ENCODE measurements at regions not wholly inside any gene's neighbourhood (a gene's known extent, or its start where the extent isn't known, plus 50 kb on each side); places are given as distances from the start of the nearest gene placed in this dataset.

GRCh38 chr5:28575368-28575767 lies 1537.0 kb upstream of the CDH9 start:
- no peak overlapping the region for H2BK20ac ChIP-seq (ENCODE audit: low read length)
- H2AK5ac ChIP-seq (ENCODE audit: low read depth, low read length), result no peak overlapping the region
- no peak overlapping the region for H4K8ac ChIP-seq (ENCODE audit: extremely low read depth, insufficient read depth, low read length)
- H3K23me2 ChIP-seq (ENCODE audit: low read depth, low read length), result no peaks in the 10 kb centered on the region
- H3K4me3 ChIP-seq (ENCODE audit: extremely low read depth in 1 of 4, insufficient read depth in 2 of 4, low read depth in 3 of 4, low read length in 4 of 4), result no peak overlapping the region
- no peak overlapping the region for H3K14ac ChIP-seq (ENCODE audit: insufficient read length)
- no peaks in the 10 kb centered on the region for H3K9me3 ChIP-seq (ENCODE audit: insufficient read depth in 2 of 2, low read depth in 1 of 2, low read length in 1 of 2)
- H3K79me1 ChIP-seq (ENCODE audit: low read depth, low read length), result no peaks in the 10 kb centered on the region
- no peak overlapping the region for H3K18ac ChIP-seq (ENCODE audit: extremely low read depth, low read length)
- DNase-seq (ENCODE audit: low read depth in 1 of 2, low spot score in 2 of 2) (no peak), FAIRE-seq (no peak)
- 96% methylated on average over 7 of the region's 7 CpGs; no CpG with 5 or more reads in 1 of the 2 experiments for WGBS, 2 experiments (ENCODE audit: extremely low coverage in 1 of 2, insufficient coverage in 1 of 2, insufficient read length in 1 of 2, insufficient replicate concordance in 2 of 2, low coverage in 1 of 2, low lambda C conversion rate in 2 of 2, missing lambda C conversion rate in 1 of 2)
- H4K20me1 ChIP-seq (replicated peaks in 1 of 2; ENCODE audit: control insufficient read depth in 1 of 2, insufficient read depth in 2 of 2, low read length in 2 of 2), result no peaks in the 10 kb centered on the region
- no peak overlapping the region for H2BK5ac ChIP-seq (ENCODE audit: low read depth, low read length)
- H4K5ac ChIP-seq (ENCODE audit: insufficient read length, low read depth, low read length), result no peak overlapping the region
- no peaks in the 10 kb centered on the region for H3K27me3 ChIP-seq (replicated peaks in 1 of 4; ENCODE audit: control insufficient read depth in 3 of 4, extremely low read depth in 1 of 4, insufficient read depth in 3 of 4, low read length in 3 of 4)
- POLR2A ChIA-PET (ENCODE audit: partially characterized antibody), result interaction anchor here (0.9 kb wide), 1 partner anchor 11 kb away, joined by 3 read pairs; no protein-coding TSS in a partner anchor
- H3K79me2 ChIP-seq (ENCODE audit: control insufficient read depth in 1 of 2, insufficient read depth in 2 of 2, low read length in 2 of 2), result no peaks in the 10 kb centered on the region
- H3K23ac ChIP-seq (ENCODE audit: insufficient read length), result no peak overlapping the region
- no peak overlapping the region for H3K9ac ChIP-seq (replicated peaks in 1 of 4; ENCODE audit: extremely low read depth in 1 of 4, low read depth in 3 of 4, low read length in 3 of 4)
- no peak overlapping the region for H4K91ac ChIP-seq (replicated peaks; ENCODE audit: insufficient read length, low read length)
- no peaks in the 10 kb centered on the region for H3K36me3 ChIP-seq (ENCODE audit: control insufficient read depth in 2 of 4, insufficient read depth in 4 of 4, low read length in 3 of 4)
- no peak overlapping the region for H2AFZ ChIP-seq (ENCODE audit: low read length)
- H2BK15ac ChIP-seq (ENCODE audit: low read length), result no peak overlapping the region
- H2BK12ac ChIP-seq (ENCODE audit: low read depth, low read length), result no peak overlapping the region
- no peak overlapping the region for H3K4me2 ChIP-seq (ENCODE audit: insufficient read depth in 1 of 2, low read depth in 2 of 2, low read length in 2 of 2)
- H3K4ac ChIP-seq (replicated peaks; ENCODE audit: insufficient read length, low read depth, low read length), result no peak overlapping the region
- no peak overlapping the region for H3K27ac ChIP-seq (ENCODE audit: low read depth, low read length)
- no peak overlapping the region for H3K56ac ChIP-seq (replicated peaks; ENCODE audit: insufficient read length, low read depth, low read length)
- no peak overlapping the region for H2BK120ac ChIP-seq (replicated peaks; ENCODE audit: low read depth, low read length)
- CTCF ChIA-PET (ENCODE audit: partially characterized antibody), result interaction anchor here (0.6 to 3.7 kb wide), 19 partner anchors 9 to 391 kb away, joined by 3 to 22 read pairs (median 4); no protein-coding TSS in a partner anchor
- H3K4me1 ChIP-seq (replicated peaks in 1 of 4; ENCODE audit: control insufficient read depth in 3 of 4, insufficient read depth in 4 of 4, low read length in 3 of 4), result no peaks in the 10 kb centered on the region
- no peak for TF ChIP-seq SRF (IDR thresholded peaks at IDR 0.05; ENCODE audit: low read depth, low read length)
- TF ChIP-seq CHD2 (IDR thresholded peaks at IDR 0.05; ENCODE audit: low read length), result no peak
- no peak for TF ChIP-seq CTBP2 (IDR thresholded peaks at IDR 0.05; ENCODE audit: borderline replicate concordance, insufficient read depth, insufficient read length, low read length)
- no peak for TF ChIP-seq KDM1A (IDR thresholded peaks at IDR 0.05; ENCODE audit: borderline replicate concordance, low read length)
- no peak for TF ChIP-seq TAF1 (IDR thresholded peaks at IDR 0.05; ENCODE audit: low read depth, low read length)
- TF ChIP-seq PHF8 (conservative IDR thresholded peaks at IDR 0.05; ENCODE audit: low read depth, low read length), result no peak
- TF ChIP-seq FOSL1 (IDR thresholded peaks at IDR 0.05; ENCODE audit: insufficient read depth, low read depth, low read length), result no peak
- TF ChIP-seq BACH1 (IDR thresholded peaks at IDR 0.05; ENCODE audit: low read length), result no peak
- TF ChIP-seq BCL11A (IDR thresholded peaks at IDR 0.05; ENCODE audit: low read depth in 2 of 2, low read length in 2 of 2), result no peak
- no peak for TF ChIP-seq TCF12 (IDR thresholded peaks at IDR 0.05; ENCODE audit: low read depth, low read length)
- no peak for TF ChIP-seq NANOG (IDR thresholded peaks at IDR 0.05; ENCODE audit: insufficient read depth, low read depth, low read length, poor library complexity, severe bottlenecking)
- TF ChIP-seq CREB1 (IDR thresholded peaks at IDR 0.05), result no peak
- no peak for TF ChIP-seq SP4 (IDR thresholded peaks at IDR 0.05; ENCODE audit: low read length)
- no peak for TF ChIP-seq MAX (IDR thresholded peaks at IDR 0.05)
- no peak for TF ChIP-seq TEAD4 (IDR thresholded peaks at IDR 0.05; ENCODE audit: low read depth, low read length)

Data from H1 (cell line).